HCT116 (cell line): ENCODE measurements at regions not wholly inside any gene's neighbourhood (a gene's known extent, or its start where the extent isn't known, plus 50 kb on each side); places are given as distances from the start of the nearest gene placed in this dataset.

Experiments used
- EZH2 ChIP-seq: fragments of 200-600 bp; sonication (generic); IDR thresholded peaks from 2 replicates; pipeline ENCODE4 v1.6.1; 2017; ENCODE audit warnings: antibody characterized with exemption, mixed run types
- POLR2A ChIP-seq: IDR thresholded peaks from 2 replicates; pipeline ENCODE4 v1.7.0; 2011; ENCODE audit warnings: borderline replicate concordance; ENCODE audit not compliant: insufficient read depth, insufficient read length; ENCODE audit errors: extremely low read depth
- POLR2AphosphoS5 ChIP-seq: IDR thresholded peaks from 2 replicates; pipeline ENCODE4 v1.6.1; 2011; ENCODE audit warnings: mild to moderate bottlenecking, low read depth, low read length, moderate library complexity
- SIN3A ChIP-seq: IDR thresholded peaks from 2 replicates; pipeline ENCODE4 v1.6.1; 2012; ENCODE audit warnings: low read depth
- SP1 ChIP-seq: IDR thresholded peaks from 2 replicates; pipeline ENCODE4 v1.6.1; 2012; ENCODE audit warnings: low read depth
- ZNF274 ChIP-seq: fragments of 200-500 bp; sonication (Bioruptor generic); IDR thresholded peaks from 2 replicates; pipeline ENCODE4 v1.6.1; 2014; ENCODE audit warnings: mild to moderate bottlenecking, low read depth, low read length, inconsistent platforms
- TF ChIP-seq, protein P1 (sequence below), 3 experiments: fragments of 200-600 bp in 1 of 3; sonication (generic) in 1 of 3; IDR thresholded peaks in 2 of 3; conservative IDR thresholded peaks in 1 of 3; 2 replicates each; pipeline ENCODE4 v1.5.1; 2012 to 2017; ENCODE audit warnings: low read depth in 2 of 3, low read length in 2 of 3, antibody characterized with exemption in 1 of 3, borderline replicate concordance in 1 of 3, control low read depth in 1 of 3, mild to moderate bottlenecking in 1 of 3, mixed read lengths in 1 of 3, mixed run types in 1 of 3, moderate library complexity in 1 of 3; ENCODE audit not compliant: insufficient read depth in 1 of 3
- TF ChIP-seq, protein P2 (sequence below): IDR thresholded peaks from 2 replicates; pipeline ENCODE4 v1.6.1; 2012

DNA sequence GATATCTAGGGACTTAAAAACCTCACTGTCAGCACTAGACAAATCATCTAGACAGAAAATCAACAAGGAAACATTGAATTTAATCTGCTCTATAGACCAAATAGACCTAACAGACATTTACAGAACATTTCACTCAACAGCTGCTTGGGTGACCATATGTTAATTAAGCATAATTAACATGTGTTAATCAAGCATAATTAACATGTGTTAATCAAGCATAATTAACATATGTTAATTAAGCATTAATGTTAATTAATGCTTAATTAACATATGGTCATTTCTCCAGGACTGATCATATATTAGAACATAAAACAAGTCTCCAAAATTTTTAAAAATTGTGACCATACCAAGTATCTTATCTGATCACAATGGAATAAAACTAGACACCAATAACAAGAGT, 137.3 kb upstream of the MME start:
- TF ChIP-seq EZH2 (no peak), POLR2AphosphoS5 (no peak), SIN3A (no peak), SP1 (no peak), ZNF274 (no peak), POLR2A (no peak)
- TF ChIP-seq, protein P1, sequence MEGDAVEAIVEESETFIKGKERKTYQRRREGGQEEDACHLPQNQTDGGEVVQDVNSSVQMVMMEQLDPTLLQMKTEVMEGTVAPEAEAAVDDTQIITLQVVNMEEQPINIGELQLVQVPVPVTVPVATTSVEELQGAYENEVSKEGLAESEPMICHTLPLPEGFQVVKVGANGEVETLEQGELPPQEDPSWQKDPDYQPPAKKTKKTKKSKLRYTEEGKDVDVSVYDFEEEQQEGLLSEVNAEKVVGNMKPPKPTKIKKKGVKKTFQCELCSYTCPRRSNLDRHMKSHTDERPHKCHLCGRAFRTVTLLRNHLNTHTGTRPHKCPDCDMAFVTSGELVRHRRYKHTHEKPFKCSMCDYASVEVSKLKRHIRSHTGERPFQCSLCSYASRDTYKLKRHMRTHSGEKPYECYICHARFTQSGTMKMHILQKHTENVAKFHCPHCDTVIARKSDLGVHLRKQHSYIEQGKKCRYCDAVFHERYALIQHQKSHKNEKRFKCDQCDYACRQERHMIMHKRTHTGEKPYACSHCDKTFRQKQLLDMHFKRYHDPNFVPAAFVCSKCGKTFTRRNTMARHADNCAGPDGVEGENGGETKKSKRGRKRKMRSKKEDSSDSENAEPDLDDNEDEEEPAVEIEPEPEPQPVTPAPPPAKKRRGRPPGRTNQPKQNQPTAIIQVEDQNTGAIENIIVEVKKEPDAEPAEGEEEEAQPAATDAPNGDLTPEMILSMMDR (IDR thresholded peaks at IDR 0.05 in 2 of 3, conservative IDR thresholded peaks at IDR 0.05 in 1 of 3; ENCODE audit: borderline replicate concordance in 1 of 3, insufficient read depth in 1 of 3, low read depth in 2 of 3, low read length in 2 of 3), result no peak
- TF ChIP-seq, protein P2, sequence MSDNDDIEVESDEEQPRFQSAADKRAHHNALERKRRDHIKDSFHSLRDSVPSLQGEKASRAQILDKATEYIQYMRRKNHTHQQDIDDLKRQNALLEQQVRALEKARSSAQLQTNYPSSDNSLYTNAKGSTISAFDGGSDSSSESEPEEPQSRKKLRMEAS, result no peak
